ENCODE measurements at regions not wholly inside any gene's neighbourhood (a gene's known extent, or its start where the extent isn't known, plus 50 kb on each side); places are given as distances from the start of the nearest gene placed in this dataset.
"Not testable (repeated sequence)": the region's sequence is repeated elsewhere in the genome, so short reads cannot be mapped to it uniquely, and the experiment has no call there.

- no peaks in the 10 kb centered on the region for H3K9me3 ChIP-seq (ENCODE audit: control extremely low read depth in 1 of 5, control insufficient read depth in 4 of 5, insufficient read depth in 2 of 5, low read depth in 1 of 5, low read length in 4 of 5)
- H3K4me1 ChIP-seq (ENCODE audit: control extremely low read depth in 1 of 4, control insufficient read depth in 4 of 4, insufficient read depth in 4 of 4, low read length in 3 of 4), result peaks cover 0 to 11% (median 2%) of the 10 kb centered on the region in 4 experiments
- no peaks in the 10 kb centered on the region for H3K27me3 ChIP-seq (replicated peaks in 2 of 5; ENCODE audit: control insufficient read depth in 4 of 5, insufficient read depth in 5 of 5, low read length in 4 of 5)
- no peak overlapping the region for H3K4me3 ChIP-seq (ENCODE audit: control insufficient read depth in 1 of 7, extremely low read depth in 1 of 7, insufficient read depth in 4 of 7, low read depth in 2 of 7, low read length in 6 of 7)
- DNase-seq, result no peak
- ChIA-PET CTCF (interaction anchor here (1.4 kb wide), 1 partner anchor 94 kb away, joined by 3 read pairs; no protein-coding TSS in a partner anchor), POLR2A (interaction anchor here (0.6 kb wide), 1 partner anchor 686 kb away, joined by 3 read pairs; no protein-coding TSS in a partner anchor)
- no peaks in the 10 kb centered on the region for H3K36me3 ChIP-seq (ENCODE audit: control insufficient read depth in 4 of 4, insufficient read depth in 4 of 4, low read length in 3 of 4)
- 100% methylated on average over 2 of the region's 4 CpGs for WGBS (ENCODE audit: insufficient coverage)
- H3K27ac ChIP-seq (ENCODE audit: insufficient read depth in 1 of 2, low read depth in 1 of 2, low read length in 2 of 2, poor library complexity in 1 of 2, severe bottlenecking in 2 of 2), result no peak overlapping the region
Observed at GRCh38 chr1:197985351-197985750, 68.2 kb downstream of the LHX9 start.

GRCh38 chr1:197986817-197987216 lies 69.6 kb downstream of the LHX9 start:
- Histone ChIP-seq H3K9me3 (ENCODE audit: control extremely low read depth in 1 of 5, control insufficient read depth in 4 of 5, insufficient read depth in 2 of 5, low read depth in 1 of 5, low read length in 4 of 5) (no peaks in the 10 kb centered on the region), H3K27ac (ENCODE audit: insufficient read depth in 1 of 2, low read depth in 1 of 2, low read length in 2 of 2, poor library complexity in 1 of 2, severe bottlenecking in 2 of 2) (no peak overlapping the region), H3K27me3 (replicated peaks in 2 of 5; ENCODE audit: control insufficient read depth in 4 of 5, insufficient read depth in 5 of 5, low read length in 4 of 5) (no peaks in the 10 kb centered on the region), H3K4me3 (ENCODE audit: control insufficient read depth in 1 of 7, extremely low read depth in 1 of 7, insufficient read depth in 4 of 7, low read depth in 2 of 7, low read length in 6 of 7) (no peak overlapping the region), H3K36me3 (ENCODE audit: control insufficient read depth in 4 of 4, insufficient read depth in 4 of 4, low read length in 3 of 4) (no peaks in the 10 kb centered on the region), H3K4me1 (ENCODE audit: control extremely low read depth in 1 of 4, control insufficient read depth in 4 of 4, insufficient read depth in 4 of 4, low read length in 3 of 4) (peaks cover 0 to 11% (median 2%) of the 10 kb centered on the region in 4 experiments)
- ChIA-PET POLR2A (no interaction called here), CTCF (no interaction called here)
- DNase-seq, result peak in 1 of 3 donors; percentile 4
- WGBS (ENCODE audit: insufficient coverage), result 58% methylated on average over 2 of the region's 3 CpGs

- 0% methylated on average over 2 of the region's 3 CpGs for WGBS (ENCODE audit: insufficient coverage)
- Histone ChIP-seq H3K4me1 (ENCODE audit: control extremely low read depth in 1 of 4, control insufficient read depth in 4 of 4, insufficient read depth in 4 of 4, low read length in 3 of 4) (peaks cover 0 to 11% (median 2%) of the 10 kb centered on the region in 4 experiments), H3K4me3 (ENCODE audit: control insufficient read depth in 1 of 7, extremely low read depth in 1 of 7, insufficient read depth in 4 of 7, low read depth in 2 of 7, low read length in 6 of 7) (no peak overlapping the region), H3K9me3 (ENCODE audit: control extremely low read depth in 1 of 5, control insufficient read depth in 4 of 5, insufficient read depth in 2 of 5, low read depth in 1 of 5, low read length in 4 of 5) (no peaks in the 10 kb centered on the region), H3K27me3 (replicated peaks in 2 of 5; ENCODE audit: control insufficient read depth in 4 of 5, insufficient read depth in 5 of 5, low read length in 4 of 5) (no peaks in the 10 kb centered on the region), H3K27ac (ENCODE audit: insufficient read depth in 1 of 2, low read depth in 1 of 2, low read length in 2 of 2, poor library complexity in 1 of 2, severe bottlenecking in 2 of 2) (no peak overlapping the region), H3K36me3 (ENCODE audit: control insufficient read depth in 4 of 4, insufficient read depth in 4 of 4, low read length in 3 of 4) (no peaks in the 10 kb centered on the region)
- CTCF ChIA-PET, result no interaction called here
- POLR2A ChIA-PET, result no interaction called here
- DNase-seq, result peak; percentile 5 to 69 (median 56)
Observed at GRCh38 chr1:197987294-197987693, 70.1 kb downstream of the LHX9 start.

- DNase-seq; H3K4me3 ChIP-seq (ENCODE audit: control insufficient read depth in 1 of 7, extremely low read depth in 1 of 7, insufficient read depth in 4 of 7, low read depth in 2 of 7, low read length in 6 of 7); H3K36me3 ChIP-seq (ENCODE audit: control insufficient read depth in 4 of 4, insufficient read depth in 4 of 4, low read length in 3 of 4); H3K27ac ChIP-seq (ENCODE audit: insufficient read depth in 1 of 2, low read depth in 1 of 2, low read length in 2 of 2, poor library complexity in 1 of 2, severe bottlenecking in 2 of 2); H3K27me3 ChIP-seq (replicated peaks in 2 of 5; ENCODE audit: control insufficient read depth in 4 of 5, insufficient read depth in 5 of 5, low read length in 4 of 5); H3K9me3 ChIP-seq (ENCODE audit: control extremely low read depth in 1 of 5, control insufficient read depth in 4 of 5, insufficient read depth in 2 of 5, low read depth in 1 of 5, low read length in 4 of 5); CTCF ChIA-PET; POLR2A ChIA-PET: not testable (repeated sequence)
- H3K4me1 ChIP-seq (ENCODE audit: control extremely low read depth in 1 of 4, control insufficient read depth in 4 of 4, insufficient read depth in 4 of 4, low read length in 3 of 4), result peaks cover 0 to 11% (median 2%) of the 10 kb centered on the region in 4 experiments
- no CpG with 5 or more reads among the region's 7 CpGs for WGBS (ENCODE audit: insufficient coverage)
Observed at GRCh38 chr1:197988581-197988980, 71.4 kb downstream of the LHX9 start.

GRCh38 chr1:197989058-197989457 lies 71.9 kb downstream of the LHX9 start:
- ChIA-PET CTCF (no interaction called here), POLR2A (no interaction called here)
- Histone ChIP-seq H3K27me3 (replicated peaks in 2 of 5; ENCODE audit: control insufficient read depth in 4 of 5, insufficient read depth in 5 of 5, low read length in 4 of 5) (no peaks in the 10 kb centered on the region), H3K9me3 (ENCODE audit: control extremely low read depth in 1 of 5, control insufficient read depth in 4 of 5, insufficient read depth in 2 of 5, low read depth in 1 of 5, low read length in 4 of 5) (no peaks in the 10 kb centered on the region), H3K36me3 (ENCODE audit: control insufficient read depth in 4 of 4, insufficient read depth in 4 of 4, low read length in 3 of 4) (no peaks in the 10 kb centered on the region), H3K4me1 (ENCODE audit: control extremely low read depth in 1 of 4, control insufficient read depth in 4 of 4, insufficient read depth in 4 of 4, low read length in 3 of 4) (peaks cover 0 to 11% (median 2%) of the 10 kb centered on the region in 4 experiments), H3K27ac (ENCODE audit: insufficient read depth in 1 of 2, low read depth in 1 of 2, low read length in 2 of 2, poor library complexity in 1 of 2, severe bottlenecking in 2 of 2) (no peak overlapping the region), H3K4me3 (ENCODE audit: control insufficient read depth in 1 of 7, extremely low read depth in 1 of 7, insufficient read depth in 4 of 7, low read depth in 2 of 7, low read length in 6 of 7) (no peak overlapping the region)
- WGBS (ENCODE audit: insufficient coverage), result 93% methylated on average over 2 of the region's 5 CpGs
- no peak for DNase-seq

- no peaks in the 10 kb centered on the region for H3K36me3 ChIP-seq (ENCODE audit: control insufficient read depth in 4 of 4, insufficient read depth in 4 of 4, low read length in 3 of 4)
- no peak overlapping the region for H3K27ac ChIP-seq (ENCODE audit: insufficient read depth in 1 of 2, low read depth in 1 of 2, low read length in 2 of 2, poor library complexity in 1 of 2, severe bottlenecking in 2 of 2)
- H3K27me3 ChIP-seq (replicated peaks in 2 of 5; ENCODE audit: control insufficient read depth in 4 of 5, insufficient read depth in 5 of 5, low read length in 4 of 5), result no peaks in the 10 kb centered on the region
- ChIA-PET CTCF (no interaction called here), POLR2A (no interaction called here)
- no peak overlapping the region for H3K4me3 ChIP-seq (ENCODE audit: control insufficient read depth in 1 of 7, extremely low read depth in 1 of 7, insufficient read depth in 4 of 7, low read depth in 2 of 7, low read length in 6 of 7)
- 100% methylated on average over 1 of the region's 3 CpGs for WGBS (ENCODE audit: insufficient coverage)
- peaks cover 0 to 11% (median 2%) of the 10 kb centered on the region in 4 experiments for H3K4me1 ChIP-seq (ENCODE audit: control extremely low read depth in 1 of 4, control insufficient read depth in 4 of 4, insufficient read depth in 4 of 4, low read length in 3 of 4)
- no peak for DNase-seq
- H3K9me3 ChIP-seq (ENCODE audit: control extremely low read depth in 1 of 5, control insufficient read depth in 4 of 5, insufficient read depth in 2 of 5, low read depth in 1 of 5, low read length in 4 of 5), result no peaks in the 10 kb centered on the region
Observed at GRCh38 chr1:197991594-197991993, 74.4 kb downstream of the LHX9 start.

GRCh38 chr1:197994907-197995407 lies 77.8 kb downstream of the LHX9 start:
- DNase-seq, result no peak
- Histone ChIP-seq H3K36me3 (ENCODE audit: control insufficient read depth in 4 of 4, insufficient read depth in 4 of 4, low read length in 3 of 4) (no peaks in the 10 kb centered on the region), H3K4me1 (ENCODE audit: control extremely low read depth in 1 of 4, control insufficient read depth in 4 of 4, insufficient read depth in 4 of 4, low read length in 3 of 4) (no peaks in the 10 kb centered on the region), H3K27me3 (replicated peaks in 2 of 5; ENCODE audit: control insufficient read depth in 4 of 5, insufficient read depth in 5 of 5, low read length in 4 of 5) (no peaks in the 10 kb centered on the region), H3K27ac (ENCODE audit: insufficient read depth in 1 of 2, low read depth in 1 of 2, low read length in 2 of 2, poor library complexity in 1 of 2, severe bottlenecking in 2 of 2) (no peak overlapping the region), H3K9me3 (ENCODE audit: control extremely low read depth in 1 of 5, control insufficient read depth in 4 of 5, insufficient read depth in 2 of 5, low read depth in 1 of 5, low read length in 4 of 5) (no peaks in the 10 kb centered on the region), H3K4me3 (ENCODE audit: control insufficient read depth in 1 of 7, extremely low read depth in 1 of 7, insufficient read depth in 4 of 7, low read depth in 2 of 7, low read length in 6 of 7) (no peak overlapping the region)
- POLR2A ChIA-PET, result no interaction called here
- WGBS (ENCODE audit: insufficient coverage), result 96% methylated on average over 5 of the region's 7 CpGs
- CTCF ChIA-PET, result no interaction called here
